Smooth muscle cell (in vitro differentiated cells): ENCODE measurements at regions not wholly inside any gene's neighbourhood (a gene's known extent, or its start where the extent isn't known, plus 50 kb on each side); places are given as distances from the start of the nearest gene placed in this dataset.

ENCODE experiments used
- DNase-seq: peaks from one replicate; lab custom pipeline; 2025; ENCODE audit not compliant: unreplicated experiment; lab: John Stamatoyannopoulos, UW
- H2AFZ ChIP-seq: fragments of 200-600 bp; sonication (generic); 2 replicates; pipeline ENCODE4 v1.6.0; 2016; ENCODE audit warnings: antibody characterized with exemption, low read depth, mild to moderate bottlenecking
- H3F3A ChIP-seq: fragments of 200-600 bp; sonication (generic); 2 replicates; pipeline ENCODE4 v1.6.0; 2017; ENCODE audit warnings: antibody characterized with exemption, low read depth
- H3K27ac ChIP-seq: fragments of 200-600 bp; sonication (generic); 2 replicates; pipeline ENCODE4 v1.5.1; 2016; ENCODE audit warnings: low read depth, mild to moderate bottlenecking
- H3K27me3 ChIP-seq: fragments of 200-600 bp; sonication (generic); 2 replicates; pipeline ENCODE4 v1.6.1; 2016; ENCODE audit warnings: low read depth, mild to moderate bottlenecking
- H3K36me3 ChIP-seq: fragments of 200-600 bp; sonication (generic); 2 replicates; pipeline ENCODE4 v1.5.1; 2016; ENCODE audit warnings: low read depth
- H3K4me1 ChIP-seq: fragments of 200-600 bp; sonication (generic); 2 replicates; pipeline ENCODE4 v1.5.1; 2016; ENCODE audit warnings: low read depth
- H3K4me2 ChIP-seq: fragments of 200-600 bp; sonication (generic); 2 replicates; pipeline ENCODE4 v1.6.0; 2016; ENCODE audit warnings: mild to moderate bottlenecking
- H3K4me3 ChIP-seq: fragments of 200-600 bp; sonication (generic); 2 replicates; pipeline ENCODE4 v1.5.1; 2016; ENCODE audit warnings: mild to moderate bottlenecking
- H3K79me2 ChIP-seq: fragments of 200-600 bp; sonication (generic); 2 replicates; pipeline ENCODE4 v1.6.0; 2016; ENCODE audit warnings: low read depth, mild to moderate bottlenecking
- H3K9ac ChIP-seq: fragments of 200-600 bp; sonication (generic); 2 replicates; pipeline ENCODE4 v1.6.0; 2016; ENCODE audit warnings: low read depth
- H3K9me3 ChIP-seq: fragments of 200-600 bp; sonication (generic); replicated peaks from 2 replicates; pipeline ENCODE4 v1.5.1; 2016; ENCODE audit warnings: low read depth
- H4K20me1 ChIP-seq: fragments of 200-600 bp; sonication (generic); 2 replicates; pipeline ENCODE4 v1.6.0; 2016; ENCODE audit warnings: low read depth
- CTCF ChIP-seq: fragments of 200-600 bp; sonication (generic); IDR thresholded peaks from 2 replicates; pipeline ENCODE4 v1.5.1; 2017; ENCODE audit warnings: borderline replicate concordance, mild to moderate bottlenecking, antibody characterized with exemption; ENCODE audit not compliant: insufficient read depth, poor library complexity, severe bottlenecking
- WGBS: methylation state at CpG from one replicate; pipeline ENCODE4 v1.1.7; 2016; ENCODE audit warnings: low lambda C conversion rate; 5-methylcytosine and 5-hydroxymethylcytosine counted together

- Histone ChIP-seq H3K36me3 (no peaks in the 10 kb centered on the region), H3K9ac (no peak overlapping the region), H3K27ac (no peak overlapping the region), H3K4me1 (no peaks in the 10 kb centered on the region), H3K27me3 (no peaks in the 10 kb centered on the region), H3K79me2 (no peaks in the 10 kb centered on the region), H3K4me3 (no peak overlapping the region), H3K4me2 (no peak overlapping the region), H3K9me3 (no peaks in the 10 kb centered on the region), H3F3A (no peaks in the 10 kb centered on the region), H2AFZ (no peak overlapping the region), H4K20me1 (no peaks in the 10 kb centered on the region)
- TF ChIP-seq CTCF, result no peak
- DNase-seq, result no peak
- WGBS, result 58% methylated on average over 5 of the region's 5 CpGs
Observed at GRCh38 chr6:15819226-15819625, 156.4 kb upstream of the DTNBP1 start.

- Histone ChIP-seq H3K9ac (no peak overlapping the region), H2AFZ (no peak overlapping the region), H4K20me1 (no peaks in the 10 kb centered on the region), H3K36me3 (no peaks in the 10 kb centered on the region), H3K4me2 (no peak overlapping the region), H3K27ac (no peak overlapping the region), H3K79me2 (no peaks in the 10 kb centered on the region), H3K27me3 (no peaks in the 10 kb centered on the region), H3K9me3 (no peaks in the 10 kb centered on the region), H3K4me1 (no peaks in the 10 kb centered on the region), H3K4me3 (no peak overlapping the region), H3F3A (no peaks in the 10 kb centered on the region)
- TF ChIP-seq CTCF, result no peak
- DNase-seq, result no peak
- 46% methylated on average over 2 of the region's 2 CpGs for WGBS
Observed at GRCh38 chr6:15818491-15818890, 155.7 kb upstream of the DTNBP1 start.

- 93% methylated on average over 7 of the region's 7 CpGs for WGBS
- no peaks in the 10 kb centered on the region for H3K4me1 ChIP-seq
- no peak for TF ChIP-seq CTCF
- H3F3A ChIP-seq, result no peaks in the 10 kb centered on the region
- H3K9me3 ChIP-seq, result no peaks in the 10 kb centered on the region
- H3K9ac ChIP-seq, result no peak overlapping the region
- no peak overlapping the region for H3K4me2 ChIP-seq
- H3K79me2 ChIP-seq, result no peaks in the 10 kb centered on the region
- H4K20me1 ChIP-seq, result no peaks in the 10 kb centered on the region
- H3K4me3 ChIP-seq, result no peak overlapping the region
- no peaks in the 10 kb centered on the region for H3K36me3 ChIP-seq
- no peak for DNase-seq
- H3K27me3 ChIP-seq, result no peaks in the 10 kb centered on the region
- H3K27ac ChIP-seq, result no peak overlapping the region
- H2AFZ ChIP-seq, result no peak overlapping the region
Observed at GRCh38 chr6:15818044-15818443, 155.2 kb upstream of the DTNBP1 start.

GRCh38 chr6:15817100-15817499, 154.3 kb upstream of the DTNBP1 start:
- Histone ChIP-seq H3K27me3 (no peaks in the 10 kb centered on the region), H3K9ac (no peak overlapping the region), H3K4me1 (no peaks in the 10 kb centered on the region), H2AFZ (no peak overlapping the region), H3K36me3 (no peaks in the 10 kb centered on the region), H3F3A (no peaks in the 10 kb centered on the region), H3K27ac (no peak overlapping the region), H3K79me2 (no peaks in the 10 kb centered on the region), H4K20me1 (no peaks in the 10 kb centered on the region), H3K4me2 (no peak overlapping the region), H3K4me3 (no peak overlapping the region), H3K9me3 (no peaks in the 10 kb centered on the region)
- 56% methylated on average over 4 of the region's 4 CpGs for WGBS
- no peak for TF ChIP-seq CTCF
- DNase-seq, result no peak
